PC-3 (cell line): ENCODE measurements at regions not wholly inside any gene's neighbourhood (a gene's known extent, or its start where the extent isn't known, plus 50 kb on each side); places are given as distances from the start of the nearest gene placed in this dataset.

Source experiments
- EZH2 ChIP-seq: fragments of 300-600 bp; sonication (generic); IDR thresholded peaks from one replicate; pipeline ENCODE4 v1.6.1; 2017; ENCODE audit warnings: antibody characterized with exemption, mild to moderate bottlenecking, low read length; ENCODE audit not compliant: unreplicated experiment
- TF ChIP-seq, protein P1 (sequence below): fragments of 300-600 bp; sonication (generic); conservative IDR thresholded peaks from 2 replicates; pipeline ENCODE4 v1.5.1; 2017; ENCODE audit warnings: antibody characterized with exemption, low read depth, mild to moderate bottlenecking, low read length

DNA sequence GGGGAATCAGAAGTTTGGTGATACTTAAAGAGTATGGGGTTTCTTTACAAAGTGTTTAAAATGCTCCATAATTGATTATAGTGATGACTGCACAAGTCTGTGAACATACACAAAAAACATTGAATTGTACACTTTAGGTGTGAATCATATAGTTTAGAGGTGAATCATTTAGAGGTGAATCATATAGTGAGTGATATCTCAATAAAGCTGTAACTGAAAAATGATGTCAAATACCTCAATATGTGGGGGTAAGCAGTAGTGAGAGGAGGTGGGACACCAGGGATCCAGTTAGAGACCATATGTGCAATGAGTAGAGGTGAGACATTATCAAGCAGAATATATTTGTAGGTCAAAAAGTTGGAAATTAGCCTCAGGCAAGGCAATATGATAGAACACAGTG is 264.5 kb downstream of the PMP22 start:
- TF ChIP-seq, protein P1, sequence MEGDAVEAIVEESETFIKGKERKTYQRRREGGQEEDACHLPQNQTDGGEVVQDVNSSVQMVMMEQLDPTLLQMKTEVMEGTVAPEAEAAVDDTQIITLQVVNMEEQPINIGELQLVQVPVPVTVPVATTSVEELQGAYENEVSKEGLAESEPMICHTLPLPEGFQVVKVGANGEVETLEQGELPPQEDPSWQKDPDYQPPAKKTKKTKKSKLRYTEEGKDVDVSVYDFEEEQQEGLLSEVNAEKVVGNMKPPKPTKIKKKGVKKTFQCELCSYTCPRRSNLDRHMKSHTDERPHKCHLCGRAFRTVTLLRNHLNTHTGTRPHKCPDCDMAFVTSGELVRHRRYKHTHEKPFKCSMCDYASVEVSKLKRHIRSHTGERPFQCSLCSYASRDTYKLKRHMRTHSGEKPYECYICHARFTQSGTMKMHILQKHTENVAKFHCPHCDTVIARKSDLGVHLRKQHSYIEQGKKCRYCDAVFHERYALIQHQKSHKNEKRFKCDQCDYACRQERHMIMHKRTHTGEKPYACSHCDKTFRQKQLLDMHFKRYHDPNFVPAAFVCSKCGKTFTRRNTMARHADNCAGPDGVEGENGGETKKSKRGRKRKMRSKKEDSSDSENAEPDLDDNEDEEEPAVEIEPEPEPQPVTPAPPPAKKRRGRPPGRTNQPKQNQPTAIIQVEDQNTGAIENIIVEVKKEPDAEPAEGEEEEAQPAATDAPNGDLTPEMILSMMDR, result no peak
- TF ChIP-seq EZH2, result no peak
